H1 (cell line): ENCODE measurements at regions not wholly inside any gene's neighbourhood (a gene's known extent, or its start where the extent isn't known, plus 50 kb on each side); places are given as distances from the start of the nearest gene placed in this dataset.

Experiments
- CTCF ChIA-PET: fragments of 300-600 bp; sonication (Branson Sonifier 250); formaldehyde crosslinking; loops from one replicate; lab custom pipeline; 2021; ENCODE audit not compliant: partially characterized antibody; lab: Charles Lee
- POLR2A ChIA-PET: fragments of 300-600 bp; sonication (Branson Sonifier 250); formaldehyde crosslinking; loops from one replicate; lab custom pipeline; 2021; ENCODE audit warnings: inconsistent platforms; ENCODE audit not compliant: partially characterized antibody; lab: Charles Lee
- DNase-seq, 2 experiments: peaks; one replicate each; pipeline versions ENCODE4 v3.0.0 to v3.0.0-alpha.2; 2010 to 2022; ENCODE audit warnings: low spot score in 2 of 2, low read depth in 1 of 2, mixed read lengths in 1 of 2
- FAIRE-seq: peaks from 2 replicates; lab custom pipeline; 2011; peaks lifted over from hg19 to GRCh38; lab: Jason Lieb, UNC
- H2AFZ ChIP-seq: 2 replicates; pipeline ENCODE4 v1.8.1; 2012; ENCODE audit warnings: low read length, inconsistent platforms
- H2AK5ac ChIP-seq: 2 replicates; pipeline ENCODE4 v1.6.1; 2013; ENCODE audit warnings: low read depth, low read length
- H2BK120ac ChIP-seq: replicated peaks from 2 replicates; pipeline ENCODE3; 2013; ENCODE audit warnings: low read depth, low read length, inconsistent platforms
- H2BK12ac ChIP-seq: 2 replicates; pipeline ENCODE4 v1.6.1; 2013; ENCODE audit warnings: low read depth, low read length
- H2BK15ac ChIP-seq: 2 replicates; pipeline ENCODE4 v1.6.1; 2013; ENCODE audit warnings: low read length
- H2BK20ac ChIP-seq: 2 replicates; pipeline ENCODE4 v1.6.1; 2013; ENCODE audit warnings: low read length
- H2BK5ac ChIP-seq: 2 replicates; pipeline ENCODE4 v1.6.1; 2013; ENCODE audit warnings: low read depth, low read length
- H3K14ac ChIP-seq: 2 replicates; pipeline ENCODE4 v1.6.1; 2013; ENCODE audit warnings: inconsistent platforms; ENCODE audit not compliant: insufficient read length
- H3K18ac ChIP-seq: 2 replicates; pipeline ENCODE4 v1.6.1; 2013; ENCODE audit warnings: low read length; ENCODE audit errors: extremely low read depth
- H3K23ac ChIP-seq: 2 replicates; pipeline ENCODE4 v1.6.1; 2013; ENCODE audit warnings: inconsistent platforms; ENCODE audit not compliant: insufficient read length
- H3K23me2 ChIP-seq: 2 replicates; pipeline ENCODE4 v1.6.1; 2013; ENCODE audit warnings: low read depth, low read length
- H3K27ac ChIP-seq: 2 replicates; pipeline ENCODE4 v1.6.1; 2011; ENCODE audit warnings: low read depth, low read length, inconsistent platforms
- H3K27me3 ChIP-seq, 4 experiments: replicated peaks in 1 of 4; 1 replicate in 1 of 4; 2 replicates in 3 of 4; pipeline versions ENCODE4 v1.6.1 to v1.8.1; 2011 to 2013; ENCODE audit warnings: low read length in 3 of 4, mild to moderate bottlenecking in 3 of 4, inconsistent platforms in 2 of 4, mixed read lengths in 2 of 4, moderate library complexity in 1 of 4; ENCODE audit not compliant: control insufficient read depth in 3 of 4, insufficient read depth in 3 of 4; ENCODE audit errors: extremely low read depth in 1 of 4
- H3K36me3 ChIP-seq, 4 experiments: 2 replicates each; pipeline versions ENCODE4 v1.6.1 to v1.8.1; 2011 to 2013; ENCODE audit warnings: mild to moderate bottlenecking in 4 of 4, low read length in 3 of 4, moderate library complexity in 2 of 4, control low read depth in 1 of 4, inconsistent platforms in 1 of 4; ENCODE audit not compliant: insufficient read depth in 4 of 4, control insufficient read depth in 2 of 4
- H3K4ac ChIP-seq: replicated peaks from 2 replicates; pipeline ENCODE3; 2013; ENCODE audit warnings: low read length, low read depth, mixed read lengths, inconsistent platforms; ENCODE audit not compliant: insufficient read length
- H3K4me1 ChIP-seq, 4 experiments: replicated peaks in 1 of 4; 1 replicate in 1 of 4; 2 replicates in 3 of 4; pipeline versions ENCODE4 v1.6.1 to v1.8.1; 2011 to 2013; ENCODE audit warnings: low read length in 3 of 4, inconsistent platforms in 2 of 4, mixed read lengths in 1 of 4; ENCODE audit not compliant: insufficient read depth in 4 of 4, control insufficient read depth in 3 of 4
- H3K4me2 ChIP-seq, 2 experiments: 2 replicates each; pipeline versions ENCODE4 v1.6.1 to v1.8.1; 2011 to 2013; ENCODE audit warnings: low read depth in 2 of 2, low read length in 2 of 2, control low read depth in 1 of 2, inconsistent platforms in 1 of 2, mild to moderate bottlenecking in 1 of 2; ENCODE audit not compliant: insufficient read depth in 1 of 2
- H3K4me3 ChIP-seq, 4 experiments: fragments of 200-600, 300-600 bp in 1 of 4; sonication (generic), shearing (Covaris generic), sonication (Bioruptor Twin) in 1 of 4; 2 replicates each; pipeline versions ENCODE4 v1.5.1 to v1.8.1; 2011 to 2016; ENCODE audit warnings: low read length in 4 of 4, low read depth in 3 of 4, control low read depth in 2 of 4, inconsistent platforms in 2 of 4, mild to moderate bottlenecking in 2 of 4, mixed read lengths in 1 of 4, moderate library complexity in 1 of 4; ENCODE audit not compliant: insufficient read depth in 2 of 4; ENCODE audit errors: extremely low read depth in 1 of 4
- H3K56ac ChIP-seq: replicated peaks from 2 replicates; pipeline ENCODE3; 2013; ENCODE audit warnings: low read depth, mild to moderate bottlenecking, mixed read lengths, low read length, inconsistent platforms; ENCODE audit not compliant: insufficient read length
- H3K79me1 ChIP-seq: 2 replicates; pipeline ENCODE4 v1.6.1; 2013; ENCODE audit warnings: low read depth, low read length, control low read depth
- H3K79me2 ChIP-seq, 2 experiments: 2 replicates each; pipeline versions ENCODE4 v1.6.1 to v1.8.1; 2012 to 2013; ENCODE audit warnings: low read length in 2 of 2, mild to moderate bottlenecking in 2 of 2, inconsistent platforms in 1 of 2; ENCODE audit not compliant: insufficient read depth in 2 of 2, control insufficient read depth in 1 of 2
- H3K9ac ChIP-seq, 4 experiments: replicated peaks in 1 of 4; 1 replicate in 1 of 4; 2 replicates in 3 of 4; pipeline versions ENCODE4 v1.6.1 to v1.8.1; 2011 to 2013; ENCODE audit warnings: low read depth in 3 of 4, low read length in 3 of 4, control low read depth in 2 of 4, mild to moderate bottlenecking in 2 of 4, moderate library complexity in 2 of 4, inconsistent platforms in 1 of 4; ENCODE audit errors: extremely low read depth in 1 of 4
- H3K9me3 ChIP-seq, 2 experiments: 2 replicates each; pipeline versions ENCODE4 v1.6.1 to v1.8.1; 2012 to 2013; ENCODE audit warnings: mild to moderate bottlenecking in 2 of 2, moderate library complexity in 2 of 2, control low read depth in 1 of 2, inconsistent platforms in 1 of 2, low read depth in 1 of 2, low read length in 1 of 2, mixed read lengths in 1 of 2; ENCODE audit not compliant: insufficient read depth in 2 of 2
- H4K20me1 ChIP-seq, 2 experiments: replicated peaks in 1 of 2; 2 replicates each; pipeline versions ENCODE3 to v1.8.1; 2011 to 2013; ENCODE audit warnings: inconsistent platforms in 2 of 2, low read length in 2 of 2, mild to moderate bottlenecking in 1 of 2; ENCODE audit not compliant: insufficient read depth in 2 of 2, control insufficient read depth in 1 of 2
- H4K5ac ChIP-seq: 2 replicates; pipeline ENCODE4 v1.6.1; 2013; ENCODE audit warnings: low read length, low read depth, mixed read lengths, inconsistent platforms; ENCODE audit not compliant: insufficient read length
- H4K8ac ChIP-seq: 2 replicates; pipeline ENCODE4 v1.8.0; 2013; ENCODE audit warnings: mild to moderate bottlenecking, moderate library complexity, low read length, inconsistent platforms; ENCODE audit not compliant: insufficient read depth; ENCODE audit errors: extremely low read depth
- H4K91ac ChIP-seq: replicated peaks from 2 replicates; pipeline ENCODE3; 2013; ENCODE audit warnings: low read length, mixed read lengths, inconsistent platforms; ENCODE audit not compliant: insufficient read length
- ASH2L ChIP-seq: fragments of 200-600, 300-600 bp; sonication (generic); IDR thresholded peaks from one replicate; pipeline ENCODE4 v1.7.1; 2017; ENCODE audit warnings: low read length
- BACH1 ChIP-seq: IDR thresholded peaks from 2 replicates; pipeline ENCODE4 v1.6.1; 2012; ENCODE audit warnings: low read length, improper control_type of control experiment
- CHD2 ChIP-seq: IDR thresholded peaks from 2 replicates; pipeline ENCODE4 v1.6.1; 2012; ENCODE audit warnings: low read length, improper control_type of control experiment
- EGR1 ChIP-seq: IDR thresholded peaks from 2 replicates; pipeline ENCODE4 v1.6.1; 2011; ENCODE audit warnings: low read depth, low read length, borderline replicate concordance
- JUN ChIP-seq: IDR thresholded peaks from 2 replicates; pipeline ENCODE4 v1.6.1; 2011; ENCODE audit warnings: low read depth, mild to moderate bottlenecking, improper control_type of control experiment, low read length
- JUND ChIP-seq: IDR thresholded peaks from 2 replicates; pipeline ENCODE4 v1.6.1; 2011; ENCODE audit warnings: mild to moderate bottlenecking, improper control_type of control experiment, low read length
- KDM1A ChIP-seq: fragments of 200-600, 300-600 bp; sonication (generic); IDR thresholded peaks from 2 replicates; pipeline ENCODE4 v1.7.1; 2016; ENCODE audit warnings: mild to moderate bottlenecking, low read length, borderline replicate concordance
- KDM4A ChIP-seq: IDR thresholded peaks from one replicate; pipeline ENCODE4 v1.7.1; 2012; ENCODE audit warnings: low read depth, mild to moderate bottlenecking, moderate library complexity, low read length, inconsistent platforms; ENCODE audit not compliant: severe bottlenecking
- POU5F1 ChIP-seq: IDR thresholded peaks from 2 replicates; pipeline ENCODE4 v1.6.1; 2011; ENCODE audit warnings: low read depth, mild to moderate bottlenecking, low read length, moderate library complexity
- SIRT6 ChIP-seq: IDR thresholded peaks from one replicate; pipeline ENCODE4 v1.7.1; 2012; ENCODE audit warnings: low read length, inconsistent platforms
- SIX5 ChIP-seq: IDR thresholded peaks from 2 replicates; pipeline ENCODE4 v1.6.1; 2011; ENCODE audit warnings: mild to moderate bottlenecking, low read depth, low read length
- SUZ12 ChIP-seq: fragments of 200-600 bp; sonication (generic); IDR thresholded peaks from 2 replicates; pipeline ENCODE4 v1.6.1; 2012; ENCODE audit warnings: mild to moderate bottlenecking, inconsistent platforms, low read length, moderate library complexity, mixed read lengths
- TAF7 ChIP-seq: optimal IDR thresholded peaks from 2 replicates; pipeline ENCODE3; 2011; ENCODE audit warnings: low read depth, mild to moderate bottlenecking, inconsistent platforms, low read length, moderate library complexity, borderline replicate concordance
- whole genome bisulfite sequencing, 2 experiments: shearing (Covaris generic) in 1 of 2; methylation state at CpG; one replicate each; pipeline versions ENCODE4 v1.1.6 to v1.1.7; 2013 to 2015; ENCODE audit warnings: low lambda C conversion rate in 2 of 2, mixed read lengths in 2 of 2, inconsistent platforms in 1 of 2, low coverage in 1 of 2, missing lambda C conversion rate in 1 of 2; ENCODE audit not compliant: insufficient replicate concordance in 2 of 2, insufficient coverage in 1 of 2, insufficient read length in 1 of 2; ENCODE audit errors: extremely low coverage in 1 of 2, missing lambda C conversion rate in 1 of 2; 5-methylcytosine and 5-hydroxymethylcytosine counted together
- TF ChIP-seq, protein P1 (sequence below), 3 experiments: IDR thresholded peaks; 1 replicate in 2 of 3; 2 replicates in 1 of 3; pipeline versions ENCODE4 v1.5.1 to v1.6.1; 2011; ENCODE audit warnings: low read length in 3 of 3, mild to moderate bottlenecking in 3 of 3, inconsistent platforms in 2 of 3, low read depth in 1 of 3, moderate library complexity in 1 of 3; ENCODE audit not compliant: insufficient read depth in 1 of 3; ENCODE audit errors: control extremely low read depth in 1 of 3

DNA sequence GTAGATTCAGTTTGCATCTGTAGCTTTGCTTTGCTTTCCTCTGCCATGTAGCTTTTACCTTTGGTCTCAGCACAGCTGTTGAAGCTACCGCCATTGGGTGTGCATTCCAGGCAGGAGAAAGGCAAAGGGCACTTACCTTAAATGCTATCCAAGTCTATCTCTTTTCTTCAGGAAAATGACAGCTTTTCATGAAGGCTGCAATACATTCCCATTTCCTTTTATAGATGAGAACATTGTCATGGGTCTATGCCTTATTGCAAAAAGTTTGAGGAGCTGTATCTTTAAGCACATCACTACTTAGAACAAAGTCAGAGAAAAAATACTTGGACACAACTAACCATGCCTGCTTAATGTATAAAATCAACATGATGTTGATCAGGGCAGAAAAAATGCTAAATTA is 266.8 kb downstream of the DOK5 start:
- Histone ChIP-seq H4K20me1 (no peaks in the 10 kb centered on the region), H3K36me3 (no peaks in the 10 kb centered on the region), H2BK120ac (no peak overlapping the region), H3K27ac (no peak overlapping the region), H2BK15ac (no peak overlapping the region), H3K4me3 (no peak overlapping the region), H2BK12ac (no peak overlapping the region), H2AFZ (no peak overlapping the region), H4K8ac (no peak overlapping the region), H4K91ac (no peak overlapping the region), H3K9ac (no peak overlapping the region), H3K18ac (no peak overlapping the region), H3K79me2 (no peaks in the 10 kb centered on the region), H3K23ac (no peak overlapping the region), H3K4me1 (no peaks in the 10 kb centered on the region), H3K79me1 (no peaks in the 10 kb centered on the region), H4K5ac (no peak overlapping the region), H2AK5ac (no peak overlapping the region), H3K4me2 (no peak overlapping the region), H3K9me3 (0 out of 4 replicates have a peak, but pooled peaks cover 0 to 5% of the 10 kb centered on the region in 2 experiments), H3K27me3 (no peaks in the 10 kb centered on the region), H3K4ac (no peak overlapping the region), H2BK5ac (no peak overlapping the region), H2BK20ac (no peak overlapping the region), H3K56ac (no peak overlapping the region), H3K14ac (no peak overlapping the region), H3K23me2 (no peaks in the 10 kb centered on the region)
- no peak for DNase-seq
- WGBS, 2 experiments: 81% methylated on average over 1 of the region's 1 CpG; no CpG with 5 or more reads in 1 of the 2 experiments
- no peak for FAIRE-seq
- ChIA-PET POLR2A (no interaction called here), CTCF (interaction anchor here (1.3 kb wide), 1 partner anchor 26 kb away, joined by 4 read pairs; no protein-coding TSS in a partner anchor)
- TF ChIP-seq JUND (no peak), POU5F1 (no peak), SIRT6 (no peak), SIX5 (no peak), KDM4A (no peak), TAF7 (no peak), JUN (no peak), BACH1 (no peak), EGR1 (no peak), SUZ12 (no peak), KDM1A (no peak), CHD2 (no peak), ASH2L (no peak)
- TF ChIP-seq, protein P1, sequence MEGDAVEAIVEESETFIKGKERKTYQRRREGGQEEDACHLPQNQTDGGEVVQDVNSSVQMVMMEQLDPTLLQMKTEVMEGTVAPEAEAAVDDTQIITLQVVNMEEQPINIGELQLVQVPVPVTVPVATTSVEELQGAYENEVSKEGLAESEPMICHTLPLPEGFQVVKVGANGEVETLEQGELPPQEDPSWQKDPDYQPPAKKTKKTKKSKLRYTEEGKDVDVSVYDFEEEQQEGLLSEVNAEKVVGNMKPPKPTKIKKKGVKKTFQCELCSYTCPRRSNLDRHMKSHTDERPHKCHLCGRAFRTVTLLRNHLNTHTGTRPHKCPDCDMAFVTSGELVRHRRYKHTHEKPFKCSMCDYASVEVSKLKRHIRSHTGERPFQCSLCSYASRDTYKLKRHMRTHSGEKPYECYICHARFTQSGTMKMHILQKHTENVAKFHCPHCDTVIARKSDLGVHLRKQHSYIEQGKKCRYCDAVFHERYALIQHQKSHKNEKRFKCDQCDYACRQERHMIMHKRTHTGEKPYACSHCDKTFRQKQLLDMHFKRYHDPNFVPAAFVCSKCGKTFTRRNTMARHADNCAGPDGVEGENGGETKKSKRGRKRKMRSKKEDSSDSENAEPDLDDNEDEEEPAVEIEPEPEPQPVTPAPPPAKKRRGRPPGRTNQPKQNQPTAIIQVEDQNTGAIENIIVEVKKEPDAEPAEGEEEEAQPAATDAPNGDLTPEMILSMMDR (IDR thresholded peaks at IDR 0.05; ENCODE audit: control extremely low read depth in 1 of 3, insufficient read depth in 1 of 3, low read depth in 1 of 3, low read length in 3 of 3): no peak
